GM12878 (cell line): ENCODE measurements at regions not wholly inside any gene's neighbourhood (a gene's known extent, or its start where the extent isn't known, plus 50 kb on each side); places are given as distances from the start of the nearest gene placed in this dataset.

ENCODE experiments used
- ATAC-seq: fragments of 200-7000 bp; cut with Tn5 transposase; 3 replicates; pipeline ENCODE4 v1.9.1; 2020; ENCODE audit warnings: mild to moderate bottlenecking, moderate library complexity
- BruUV-seq: library from RNA; stranded (reverse); fragments of 400-500 nt; replicated peaks from 2 replicates; lab custom pipeline; 2021; lab: Mats Ljungman, UMichigan
- CTCF ChIA-PET: fragments of 300-600 bp; sonication (Branson Sonifier 250); formaldehyde crosslinking; extraction: SDS; loops from one replicate; lab custom pipeline; 2021; ENCODE audit warnings: inconsistent platforms; lab: Yijun Ruan, JAX
- POLR2A ChIA-PET: fragments of 350-600 bp; formaldehyde crosslinking; extraction: SDS; loops from one replicate; lab custom pipeline; 2021; ENCODE audit warnings: inconsistent platforms; lab: Charles Lee
- RAD21 ChIA-PET: fragments of 300-600 bp; sonication (Branson Sonifier 250); formaldehyde crosslinking; loops from one replicate; lab custom pipeline; 2023; ENCODE audit warnings: antibody characterized with exemption; ENCODE audit not compliant: unreplicated experiment; lab: Charles Lee
- SMC1A ChIA-PET: fragments of 300-600 bp; sonication (Branson Sonifier 250); formaldehyde crosslinking; loops from one replicate; lab custom pipeline; 2023; ENCODE audit not compliant: unreplicated experiment, uncharacterized antibody; lab: Charles Lee
- DNase-seq: peaks from one replicate; pipeline ENCODE4 v3.0.0-alpha.2; 2011; ENCODE audit warnings: low read depth, low spot score
- FAIRE-seq: peaks from 3 replicates; lab custom pipeline; 2011; peaks lifted over from hg19 to GRCh38; lab: Jason Lieb, UNC
- H2AFZ ChIP-seq: 2 replicates; pipeline ENCODE4 v1.6.0; 2011; ENCODE audit warnings: low read depth, low read length, control low read depth; ENCODE audit not compliant: control insufficient read depth
- H3K27ac ChIP-seq: 2 replicates; pipeline ENCODE4 v1.5.1; 2011; ENCODE audit warnings: control low read depth; ENCODE audit not compliant: control insufficient read depth, insufficient read depth
- H3K27me3 ChIP-seq, 2 experiments: replicated peaks in 1 of 2; 2 replicates each; pipeline versions ENCODE4 v1.6.0 to v1.6.1; 2011; ENCODE audit warnings: low read length in 1 of 2; ENCODE audit not compliant: control insufficient read depth in 2 of 2, insufficient read depth in 2 of 2
- H3K36me3 ChIP-seq, 2 experiments: 2 replicates each; pipeline ENCODE4 v1.5.1; 2011; ENCODE audit warnings: low read length in 1 of 2; ENCODE audit not compliant: control insufficient read depth in 2 of 2, insufficient read depth in 2 of 2
- H3K4me1 ChIP-seq: 2 replicates; pipeline ENCODE4 v1.6.1; 2011; ENCODE audit warnings: mild to moderate bottlenecking, low read length, moderate library complexity, mixed read lengths; ENCODE audit not compliant: control insufficient read depth, insufficient read depth
- H3K4me2 ChIP-seq: 2 replicates; pipeline ENCODE4 v1.6.0; 2011; ENCODE audit warnings: control low read depth; ENCODE audit not compliant: control insufficient read depth, insufficient read depth
- H3K4me3 ChIP-seq: fragments of 200-600 bp; sonication (generic); 2 replicates; pipeline ENCODE4 v1.5.1; 2016
- H3K79me2 ChIP-seq: 2 replicates; pipeline ENCODE4 v1.6.0; 2011; ENCODE audit warnings: low read length; ENCODE audit not compliant: control insufficient read depth, insufficient read depth
- H3K9ac ChIP-seq: 2 replicates; pipeline ENCODE4 v1.8.0; 2011; ENCODE audit warnings: low read length, control low read depth, mixed read lengths; ENCODE audit not compliant: control insufficient read depth, insufficient read depth
- H3K9me3 ChIP-seq: replicated peaks from 3 replicates; pipeline ENCODE4 v1.5.1; 2011; ENCODE audit warnings: mild to moderate bottlenecking, low read length; ENCODE audit not compliant: control insufficient read depth, insufficient read depth
- H4K20me1 ChIP-seq: 2 replicates; pipeline ENCODE4 v1.6.0; 2011; ENCODE audit not compliant: control insufficient read depth, insufficient read depth
- ATF2 ChIP-seq: IDR thresholded peaks from 2 replicates; pipeline ENCODE4 v1.6.1; 2012; ENCODE audit warnings: low read length, inconsistent platforms
- ATF3 ChIP-seq: IDR thresholded peaks from 2 replicates; pipeline ENCODE4 v1.6.1; 2011; ENCODE audit warnings: low read depth, mild to moderate bottlenecking, low read length, moderate library complexity, borderline replicate concordance; ENCODE audit errors: extremely low read depth
- ESRRA ChIP-seq: IDR thresholded peaks from 2 replicates; pipeline ENCODE4 v1.6.1; 2012; ENCODE audit warnings: mild to moderate bottlenecking, low read length, improper control_type of control experiment
- FOXK2 ChIP-seq: fragments of 450-650 bp; IDR thresholded peaks from 2 replicates; pipeline ENCODE4 v1.6.1; 2017; ENCODE audit warnings: mild to moderate bottlenecking, moderate library complexity
- GATAD2B ChIP-seq: fragments of 450-650 bp; conservative IDR thresholded peaks from 2 replicates; pipeline ENCODE4 v1.6.1; 2017; ENCODE audit warnings: low read depth, mild to moderate bottlenecking, moderate library complexity
- HCFC1 ChIP-seq: fragments of 150-350 bp; IDR thresholded peaks from 2 replicates; pipeline ENCODE4 v1.6.1; 2014; ENCODE audit warnings: low read length
- HDAC2 ChIP-seq: fragments of 200-600 bp; sonication (generic); IDR thresholded peaks from 2 replicates; pipeline ENCODE4 v1.6.1; 2017
- MEF2A ChIP-seq: IDR thresholded peaks from 2 replicates; pipeline ENCODE4 v1.6.1; 2011; ENCODE audit warnings: low read depth, mild to moderate bottlenecking, low read length, moderate library complexity; ENCODE audit not compliant: insufficient read depth
- MLLT1 ChIP-seq: fragments of 450-650 bp; IDR thresholded peaks from 2 replicates; pipeline ENCODE4 v1.6.1; 2016; ENCODE audit warnings: mild to moderate bottlenecking
- MYB ChIP-seq: fragments of 150-350 bp; IDR thresholded peaks from 2 replicates; pipeline ENCODE4 v1.6.1; 2014; ENCODE audit warnings: mild to moderate bottlenecking, low read depth, low read length, borderline replicate concordance
- RUNX3 ChIP-seq: IDR thresholded peaks from 2 replicates; pipeline ENCODE4 v1.6.1; 2012; ENCODE audit warnings: low read length, inconsistent platforms
- SKIL ChIP-seq: fragments of 450-650 bp; IDR thresholded peaks from 2 replicates; pipeline ENCODE4 v1.6.1; 2017; ENCODE audit warnings: mild to moderate bottlenecking, low read depth, inconsistent platforms; ENCODE audit not compliant: poor library complexity, severe bottlenecking
- SREBF1 ChIP-seq: IDR thresholded peaks from 2 replicates; pipeline ENCODE4 v1.6.1; 2012; ENCODE audit warnings: mild to moderate bottlenecking, low read length
- SRF ChIP-seq, 2 experiments: IDR thresholded peaks; 2 replicates each; pipeline ENCODE4 v1.6.1; 2011; ENCODE audit warnings: low read depth in 2 of 2, low read length in 2 of 2, mild to moderate bottlenecking in 1 of 2, moderate library complexity in 1 of 2
- YY1 ChIP-seq: IDR thresholded peaks from 2 replicates; pipeline ENCODE4 v1.6.1; 2011; ENCODE audit warnings: low read depth, mild to moderate bottlenecking, low read length
- ZNF274 ChIP-seq: IDR thresholded peaks from one replicate; pipeline ENCODE4 v1.8.0; 2011; ENCODE audit not compliant: insufficient read length, insufficient read depth
- ZNF384 ChIP-seq: IDR thresholded peaks from 2 replicates; pipeline ENCODE4 v1.6.1; 2012; ENCODE audit warnings: low read depth, mild to moderate bottlenecking, low read length, improper control_type of control experiment, borderline replicate concordance
- ZSCAN29 ChIP-seq: fragments of 450-650 bp; IDR thresholded peaks from 2 replicates; pipeline ENCODE4 v1.6.1; 2017; ENCODE audit warnings: mild to moderate bottlenecking, moderate library complexity
- WGBS: methylation state at CpG from one replicate; pipeline ENCODE4 v1.1.6; 2016; ENCODE audit warnings: low lambda C conversion rate; ENCODE audit not compliant: insufficient replicate concordance, insufficient coverage; ENCODE audit errors: missing lambda C conversion rate; 5-methylcytosine and 5-hydroxymethylcytosine counted together
- in situ Hi-C: fragments of 300-500 bp; cut with MboI; formaldehyde crosslinking; loops from 9 replicates; pipeline ENCODE4 v1.14.3; 2018; ENCODE audit warnings: mixed read lengths
- intact Hi-C: fragments of 100-400 bp; cut with micrococcal nuclease; formaldehyde crosslinking; loops from one replicate; pipeline ENCODE4 v1.14.2; 2022; ENCODE audit not compliant: unreplicated experiment

- ChIA-PET POLR2A (no interaction called here), CTCF (interaction anchor here (0.8 kb wide), 1 partner anchor 91 kb away, joined by 4 read pairs; no protein-coding TSS in a partner anchor), SMC1A (interaction anchor here (4.2 kb wide), 1 partner anchor 10 kb away, joined by 14 read pairs; no protein-coding TSS in a partner anchor), RAD21 (no interaction called here)
- Histone ChIP-seq H3K9me3 (no peaks in the 10 kb centered on the region), H3K79me2 (no peaks in the 10 kb centered on the region), H3K27me3 (no peaks in the 10 kb centered on the region), H3K36me3 (no peaks in the 10 kb centered on the region), H3K4me2 (no peak overlapping the region), H4K20me1 (no peaks in the 10 kb centered on the region), H3K9ac (no peak overlapping the region), H3K4me1 (no peaks in the 10 kb centered on the region), H3K27ac (no peak overlapping the region), H3K4me3 (no peak overlapping the region), H2AFZ (no peak overlapping the region)
- ATAC-seq (no peak), FAIRE-seq (no peak), DNase-seq (no peak)
- no TSS peak for BruUV-seq
- WGBS: 39% methylated on average over 2 of the region's 2 CpGs
- intact Hi-C loops (no loop called here), in situ Hi-C loops (no loop called here)
- TF ChIP-seq MEF2A: no peak
- no peak for TF ChIP-seq SKIL
- TF ChIP-seq ATF3: no peak
- no peak for TF ChIP-seq ZSCAN29
- no peak for TF ChIP-seq SREBF1
- no peak for TF ChIP-seq MYB
- TF ChIP-seq HDAC2: no peak
- no peak for TF ChIP-seq HCFC1
- no peak for TF ChIP-seq ZNF384
- TF ChIP-seq RUNX3: no peak
- no peak for TF ChIP-seq YY1
- no peak for TF ChIP-seq MLLT1
- no peak for TF ChIP-seq ZNF274
- no peak for TF ChIP-seq ESRRA
- no peak for TF ChIP-seq GATAD2B
- TF ChIP-seq FOXK2: no peak
- no peak for TF ChIP-seq SRF (IDR thresholded peaks at IDR 0.05; ENCODE audit: low read depth in 2 of 2, low read length in 2 of 2)
- no peak for TF ChIP-seq ATF2
Observed at GRCh38 chr12:114984634-114985061, 300.7 kb upstream of the TBX3 start.
